Endodermal cell (in vitro differentiated cells): ENCODE measurements at regions not wholly inside any gene's neighbourhood (a gene's known extent, or its start where the extent isn't known, plus 50 kb on each side); places are given as distances from the start of the nearest gene placed in this dataset.

Experiments
- DNase-seq: peaks from one replicate; pipeline ENCODE4 v3.0.0-alpha.2; 2017
- H3K27ac ChIP-seq: 2 replicates; pipeline ENCODE4 v1.5.1; 2013; ENCODE audit warnings: mild to moderate bottlenecking, low read depth, low read length, moderate library complexity
- H3K27me3 ChIP-seq: 2 replicates; pipeline ENCODE4 v1.6.1; 2013; ENCODE audit warnings: mild to moderate bottlenecking, low read length, moderate library complexity; ENCODE audit not compliant: insufficient read depth, control insufficient read depth, poor library complexity, severe bottlenecking
- H3K36me3 ChIP-seq: 2 replicates; pipeline ENCODE4 v1.7.0; 2013; ENCODE audit warnings: mild to moderate bottlenecking, low read length, moderate library complexity; ENCODE audit not compliant: control insufficient read depth, insufficient read depth
- H3K4me1 ChIP-seq: one replicate; pipeline ENCODE4 v1.7.0; 2013; ENCODE audit warnings: low read length; ENCODE audit not compliant: control insufficient read depth, insufficient read depth
- H3K4me3 ChIP-seq: 2 replicates; pipeline ENCODE4 v1.5.1; 2013; ENCODE audit warnings: mild to moderate bottlenecking, low read length, moderate library complexity
- H3K9ac ChIP-seq: 2 replicates; pipeline ENCODE4 v1.6.1; 2013; ENCODE audit warnings: mild to moderate bottlenecking, low read length, moderate library complexity; ENCODE audit not compliant: poor library complexity, severe bottlenecking; ENCODE audit errors: extremely low read depth
- H3K9me3 ChIP-seq: 2 replicates; pipeline ENCODE4 v1.6.1; 2013; ENCODE audit warnings: mild to moderate bottlenecking, low read length, moderate library complexity; ENCODE audit not compliant: control insufficient read depth
- H3K27ac Mint-ChIP-seq: 2 replicates; pipeline ENCODE4 v1.8.0; 2020; ENCODE audit warnings: mixed read lengths
- H3K27me3 Mint-ChIP-seq: 2 replicates; pipeline ENCODE4 v1.8.0; 2021; ENCODE audit warnings: mild to moderate bottlenecking, mixed read lengths; ENCODE audit not compliant: insufficient read depth
- H3K36me3 Mint-ChIP-seq: 2 replicates; pipeline ENCODE4 v1.8.0; 2020; ENCODE audit warnings: low read depth, mixed read lengths
- H3K4me1 Mint-ChIP-seq: 2 replicates; pipeline ENCODE4 v1.8.0; 2020; ENCODE audit warnings: mixed read lengths
- H3K4me3 Mint-ChIP-seq: 2 replicates; pipeline ENCODE4 v1.8.0; 2020; ENCODE audit warnings: mild to moderate bottlenecking, moderate library complexity, mixed read lengths
- H3K9me3 Mint-ChIP-seq: 2 replicates; pipeline ENCODE4 v1.8.0; 2020; ENCODE audit warnings: mild to moderate bottlenecking, mixed read lengths
- WGBS, 2 experiments: methylation state at CpG; one replicate each; pipeline versions ENCODE4 v1.1.5 to v1.1.7; 2013; ENCODE audit warnings: missing lambda C conversion rate in 2 of 2, mixed read lengths in 1 of 2; ENCODE audit not compliant: insufficient coverage in 1 of 2, insufficient read length in 1 of 2; 5-methylcytosine and 5-hydroxymethylcytosine counted together
- TF ChIP-seq, protein P1 (sequence below): fragments of 200-600 bp; sonication (generic); conservative IDR thresholded peaks from 2 replicates; pipeline ENCODE4 v1.5.0; 2021; ENCODE audit warnings: antibody characterized with exemption, mild to moderate bottlenecking

DNA sequence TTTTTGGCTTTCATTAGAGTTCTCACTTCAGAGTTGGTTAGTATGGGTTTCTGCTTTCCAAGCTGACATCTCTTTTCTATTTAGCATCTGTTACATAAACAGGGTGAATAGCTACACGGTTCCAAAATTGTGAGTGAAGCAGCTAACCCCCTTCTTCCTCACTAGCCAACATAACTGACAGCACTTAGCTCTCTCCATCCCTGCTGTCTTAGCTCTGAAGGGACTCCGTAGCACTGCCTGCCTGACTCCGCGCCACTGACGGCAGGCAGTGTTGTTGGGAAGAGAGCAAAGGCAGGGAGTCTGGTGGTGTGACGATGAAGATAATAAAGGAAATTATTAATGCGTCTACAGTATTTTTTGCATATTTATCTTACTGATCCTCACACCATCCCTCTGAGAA lies 247.0 kb downstream of the PTBP2 start:
- H3K4me1 Mint-ChIP-seq: no peaks in the 10 kb centered on the region
- no peaks in the 10 kb centered on the region for H3K27me3 ChIP-seq
- WGBS, 2 experiments: 92% methylated on average over 5 of the region's 7 CpGs; no CpG with 5 or more reads in 1 of the 2 experiments

DNA sequence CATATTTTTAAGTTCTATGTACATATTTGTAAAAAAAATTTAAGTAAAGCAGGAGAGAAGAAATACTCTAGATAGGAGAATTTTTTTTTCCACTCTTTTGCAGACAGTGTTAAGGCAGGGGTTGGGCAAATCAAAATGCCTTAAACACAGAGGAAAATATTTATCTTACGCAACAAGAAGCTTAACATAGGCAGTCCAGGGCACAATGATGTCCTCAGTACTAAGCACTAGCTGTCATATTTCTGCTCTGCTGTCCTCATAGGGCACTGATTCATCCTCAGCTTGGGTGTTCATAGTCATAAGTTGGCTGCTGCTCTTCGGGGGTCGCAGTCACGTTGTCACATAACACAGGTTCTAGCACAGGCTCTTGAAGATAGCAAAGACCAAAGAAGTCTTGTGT lies 247.4 kb downstream of the PTBP2 start:
- TF ChIP-seq, protein P1, sequence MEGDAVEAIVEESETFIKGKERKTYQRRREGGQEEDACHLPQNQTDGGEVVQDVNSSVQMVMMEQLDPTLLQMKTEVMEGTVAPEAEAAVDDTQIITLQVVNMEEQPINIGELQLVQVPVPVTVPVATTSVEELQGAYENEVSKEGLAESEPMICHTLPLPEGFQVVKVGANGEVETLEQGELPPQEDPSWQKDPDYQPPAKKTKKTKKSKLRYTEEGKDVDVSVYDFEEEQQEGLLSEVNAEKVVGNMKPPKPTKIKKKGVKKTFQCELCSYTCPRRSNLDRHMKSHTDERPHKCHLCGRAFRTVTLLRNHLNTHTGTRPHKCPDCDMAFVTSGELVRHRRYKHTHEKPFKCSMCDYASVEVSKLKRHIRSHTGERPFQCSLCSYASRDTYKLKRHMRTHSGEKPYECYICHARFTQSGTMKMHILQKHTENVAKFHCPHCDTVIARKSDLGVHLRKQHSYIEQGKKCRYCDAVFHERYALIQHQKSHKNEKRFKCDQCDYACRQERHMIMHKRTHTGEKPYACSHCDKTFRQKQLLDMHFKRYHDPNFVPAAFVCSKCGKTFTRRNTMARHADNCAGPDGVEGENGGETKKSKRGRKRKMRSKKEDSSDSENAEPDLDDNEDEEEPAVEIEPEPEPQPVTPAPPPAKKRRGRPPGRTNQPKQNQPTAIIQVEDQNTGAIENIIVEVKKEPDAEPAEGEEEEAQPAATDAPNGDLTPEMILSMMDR: no peak
- Histone ChIP-seq H3K4me3 (no peak overlapping the region), H3K27ac (no peak overlapping the region), H3K36me3 (no peaks in the 10 kb centered on the region), H3K4me1 (no peaks in the 10 kb centered on the region), H3K9ac (no peak overlapping the region), H3K9me3 (no peaks in the 10 kb centered on the region), H3K27me3 (no peaks in the 10 kb centered on the region)
- WGBS, 2 experiments: 94 to 95% methylated on average over 4 of the region's 4 CpGs
- Mint-ChIP-seq H3K36me3 (no peaks in the 10 kb centered on the region), H3K9me3 (no peaks in the 10 kb centered on the region), H3K27me3 (peaks cover 3% of the 10 kb centered on the region), H3K4me1 (no peaks in the 10 kb centered on the region), H3K4me3 (no peak overlapping the region), H3K27ac (no peak overlapping the region)
- no peak for DNase-seq

More for the DNA sequence above, 247.0 kb downstream of the PTBP2 start:
- Histone ChIP-seq H3K4me3 (no peak overlapping the region), H3K36me3 (no peaks in the 10 kb centered on the region), H3K4me1 (no peaks in the 10 kb centered on the region), H3K27ac (no peak overlapping the region), H3K9ac (no peak overlapping the region), H3K9me3 (no peaks in the 10 kb centered on the region)
- TF ChIP-seq, protein P1: no peak
- Mint-ChIP-seq H3K27ac (no peak overlapping the region), H3K4me3 (no peak overlapping the region), H3K9me3 (no peaks in the 10 kb centered on the region), H3K36me3 (no peaks in the 10 kb centered on the region), H3K27me3 (peaks cover 3% of the 10 kb centered on the region)
- no peak for DNase-seq

DNA sequence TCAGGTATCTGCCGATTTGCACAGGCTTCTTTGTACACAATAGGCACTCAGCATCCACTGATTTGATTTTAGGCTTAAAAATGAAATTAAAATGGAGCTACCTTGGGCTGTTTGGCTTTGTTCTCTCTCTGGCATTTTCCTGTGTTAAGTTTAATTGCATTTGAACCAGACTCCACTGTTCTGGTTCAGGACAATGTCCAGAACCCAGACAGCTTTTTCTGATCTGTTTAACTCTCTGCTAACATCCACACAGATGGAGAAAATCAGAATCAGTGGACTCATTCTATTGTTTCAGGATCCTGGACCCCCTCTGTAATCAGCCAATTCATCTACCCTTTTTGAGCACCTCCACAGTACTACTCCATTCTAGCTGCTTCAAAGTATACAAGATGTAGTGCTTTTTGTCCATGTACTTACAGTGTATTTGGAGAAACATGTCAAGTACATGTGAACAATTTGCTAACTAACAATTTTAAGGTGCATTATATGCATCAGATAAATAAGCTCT lies 248.1 kb downstream of the PTBP2 start:
- Histone ChIP-seq H3K9me3 (no peaks in the 10 kb centered on the region), H3K36me3 (no peaks in the 10 kb centered on the region), H3K27ac (no peak overlapping the region), H3K4me1 (no peaks in the 10 kb centered on the region), H3K4me3 (no peak overlapping the region), H3K9ac (no peak overlapping the region), H3K27me3 (no peaks in the 10 kb centered on the region)
- Mint-ChIP-seq H3K9me3 (no peaks in the 10 kb centered on the region), H3K27ac (no peak overlapping the region), H3K27me3 (peaks cover 3% of the 10 kb centered on the region), H3K4me1 (no peaks in the 10 kb centered on the region), H3K36me3 (no peaks in the 10 kb centered on the region), H3K4me3 (no peak overlapping the region)
- 96% methylated on average over 1 of the region's 1 CpG; no CpG with 5 or more reads in 1 of the 2 experiments for WGBS, 2 experiments
- DNase-seq: no peak
- TF ChIP-seq, protein P1: no peak
